ENCODE measurements at regions not wholly inside any gene's neighbourhood (a gene's known extent, or its start where the extent isn't known, plus 50 kb on each side); places are given as distances from the start of the nearest gene placed in this dataset.

DNA sequence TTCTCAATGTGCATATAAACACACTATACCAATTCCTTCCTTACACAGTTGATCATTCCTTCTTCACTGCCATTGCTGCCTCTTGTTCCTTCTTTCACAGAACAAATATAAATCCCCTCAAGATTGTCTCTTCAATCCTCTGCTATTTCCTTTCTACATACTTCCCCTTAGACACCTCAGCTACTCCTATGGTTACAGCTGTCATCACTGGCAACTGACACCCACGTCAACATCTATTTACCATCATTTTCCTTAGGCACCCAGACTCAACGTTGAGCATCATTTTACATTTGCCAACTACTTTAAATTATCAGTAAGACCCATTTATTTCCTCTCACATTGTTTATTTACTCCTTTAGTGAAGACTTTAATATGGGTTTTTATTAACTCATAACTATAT is 488.8 kb upstream of the FSHR start:
- Histone ChIP-seq H3K56ac (ENCODE audit: insufficient read length, low read depth, low read length) (no peak overlapping the region), H2BK20ac (ENCODE audit: low read depth, low read length, poor library complexity, severe bottlenecking) (no peak overlapping the region), H2BK12ac (ENCODE audit: insufficient read length, low read depth, low read length) (no peak overlapping the region), H3K9me3 (ENCODE audit: control insufficient read depth, low read depth, low read length) (no peaks in the 10 kb centered on the region), H3K23me2 (ENCODE audit: insufficient read length, low read depth, low read length, poor library complexity, severe bottlenecking) (no peaks in the 10 kb centered on the region), H3K9ac (ENCODE audit: extremely low read depth, insufficient read length, low read length) (no peak overlapping the region), H3K4me1 (ENCODE audit: insufficient read depth, low read length) (no peaks in the 10 kb centered on the region; the same call in 1 of the 2 replicates), H3K27me3 (ENCODE audit: insufficient read depth, low read length) (no peaks in the 10 kb centered on the region), H3K79me1 (ENCODE audit: insufficient read depth, low read depth, low read length, poor library complexity, severe bottlenecking) (no peaks in the 10 kb centered on the region), H3K4me2 (ENCODE audit: insufficient read depth, insufficient read length, low read length) (no peak overlapping the region), H3K14ac (ENCODE audit: insufficient read depth, low read length) (no peak overlapping the region), H4K91ac (ENCODE audit: insufficient read length, low read depth, low read length) (no peak overlapping the region), H4K20me1 (ENCODE audit: control insufficient read depth, insufficient read depth, insufficient read length) (no peaks in the 10 kb centered on the region), H2BK120ac (ENCODE audit: low read depth, low read length, poor library complexity, severe bottlenecking) (no peak overlapping the region), H4K8ac (replicated peaks; ENCODE audit: insufficient read length, low read depth, low read length) (no peak overlapping the region), H2AK5ac (ENCODE audit: insufficient read length, low read length) (no peak overlapping the region), H4K5ac (ENCODE audit: insufficient read length, low read depth, low read length) (no peak overlapping the region), H3K4ac (ENCODE audit: low read depth, low read length) (no peak overlapping the region), H2BK15ac (ENCODE audit: low read depth, low read length) (no peak overlapping the region), H3K79me2 (ENCODE audit: insufficient read depth, low read length) (no peaks in the 10 kb centered on the region), H3T11ph (ENCODE audit: low read length) (no peak overlapping the region), H3K18ac (ENCODE audit: insufficient read length, low read depth, low read length) (no peak overlapping the region), H2BK5ac (ENCODE audit: insufficient read length, low read length) (no peak overlapping the region), H2AFZ (ENCODE audit: low read length) (no peak overlapping the region), H3K27ac (ENCODE audit: insufficient read length, low read depth, low read length) (no peak overlapping the region), H3K23ac (ENCODE audit: insufficient read length, low read depth, low read length) (no peak overlapping the region)
- Mint-ChIP-seq H3K27me3 (ENCODE audit: low read depth) (no peaks in the 10 kb centered on the region), H3K9me3 (peaks cover 0 to 6% of the 10 kb centered on the region in 2 experiments; a peak in 2 of 5 replicates), H3K27ac (no peak overlapping the region; a peak in 1 of 7 replicates), H3K4me1 (peaks cover 13% of the 10 kb centered on the region in 2 experiments), H3K36me3 (ENCODE audit: insufficient read depth in 1 of 3, low read depth in 3 of 3) (no peaks in the 10 kb centered on the region), H3K4me3 (no peak overlapping the region)
- DNase-seq, result no peak
- no CpG with 5 or more reads among the region's 2 CpGs for WGBS (ENCODE audit: extremely low coverage, insufficient read length, low lambda C conversion rate)
- TF ChIP-seq, protein P1, sequence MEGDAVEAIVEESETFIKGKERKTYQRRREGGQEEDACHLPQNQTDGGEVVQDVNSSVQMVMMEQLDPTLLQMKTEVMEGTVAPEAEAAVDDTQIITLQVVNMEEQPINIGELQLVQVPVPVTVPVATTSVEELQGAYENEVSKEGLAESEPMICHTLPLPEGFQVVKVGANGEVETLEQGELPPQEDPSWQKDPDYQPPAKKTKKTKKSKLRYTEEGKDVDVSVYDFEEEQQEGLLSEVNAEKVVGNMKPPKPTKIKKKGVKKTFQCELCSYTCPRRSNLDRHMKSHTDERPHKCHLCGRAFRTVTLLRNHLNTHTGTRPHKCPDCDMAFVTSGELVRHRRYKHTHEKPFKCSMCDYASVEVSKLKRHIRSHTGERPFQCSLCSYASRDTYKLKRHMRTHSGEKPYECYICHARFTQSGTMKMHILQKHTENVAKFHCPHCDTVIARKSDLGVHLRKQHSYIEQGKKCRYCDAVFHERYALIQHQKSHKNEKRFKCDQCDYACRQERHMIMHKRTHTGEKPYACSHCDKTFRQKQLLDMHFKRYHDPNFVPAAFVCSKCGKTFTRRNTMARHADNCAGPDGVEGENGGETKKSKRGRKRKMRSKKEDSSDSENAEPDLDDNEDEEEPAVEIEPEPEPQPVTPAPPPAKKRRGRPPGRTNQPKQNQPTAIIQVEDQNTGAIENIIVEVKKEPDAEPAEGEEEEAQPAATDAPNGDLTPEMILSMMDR (conservative IDR thresholded peaks at IDR 0.05), result no peak
